Liver (tissue), 3 donors: ENCODE measurements at regions not wholly inside any gene's neighbourhood (a gene's known extent, or its start where the extent isn't known, plus 50 kb on each side); places are given as distances from the start of the nearest gene placed in this dataset.

Experiments
- CTCF ChIP-seq: fragments of 150-350 bp; IDR thresholded peaks from 2 replicates; pipeline ENCODE4 v1.5.1; 2017; ENCODE audit warnings: improper control_type of control experiment, low read depth, low read length; ENCODE audit not compliant: missing input control
- EGR1 ChIP-seq, 2 donors: IDR thresholded peaks; 2 replicates each; pipeline ENCODE4 v1.6.1; 2016 to 2018; ENCODE audit warnings: antibody characterized with exemption in 2 of 2, low read depth in 2 of 2
- GABPA ChIP-seq, 2 donors: IDR thresholded peaks in 1 of 2; conservative IDR thresholded peaks in 1 of 2; 2 replicates each; pipeline ENCODE4 v1.6.1; 2016; ENCODE audit warnings: antibody characterized with exemption in 2 of 2, mild to moderate bottlenecking in 1 of 2, moderate library complexity in 1 of 2
- MAX ChIP-seq: IDR thresholded peaks from 2 replicates; pipeline ENCODE4 v1.6.1; 2016; ENCODE audit warnings: antibody characterized with exemption
- RAD21 ChIP-seq, 2 donors: IDR thresholded peaks; 2 replicates each; pipeline ENCODE4 v1.6.1; 2016; ENCODE audit warnings: antibody characterized with exemption in 2 of 2, mild to moderate bottlenecking in 2 of 2
- REST ChIP-seq: IDR thresholded peaks from 2 replicates; pipeline ENCODE4 v1.6.1; 2016; ENCODE audit warnings: antibody characterized with exemption, mild to moderate bottlenecking
- RXRA ChIP-seq, 2 donors: IDR thresholded peaks; 2 replicates each; pipeline ENCODE4 v1.6.1; 2017 to 2018; ENCODE audit warnings: antibody characterized with exemption in 2 of 2, mild to moderate bottlenecking in 1 of 2
- SP1 ChIP-seq: IDR thresholded peaks from 2 replicates; pipeline ENCODE4 v1.6.1; 2018; ENCODE audit warnings: antibody characterized with exemption, mild to moderate bottlenecking
- YY1 ChIP-seq: IDR thresholded peaks from 2 replicates; pipeline ENCODE4 v1.6.1; 2016; ENCODE audit warnings: antibody characterized with exemption, mild to moderate bottlenecking
- donor health status: healthy.
- donor health status: healthy.

GRCh38 chr14:81716953-81717352 lies 183.3 kb upstream of the SEL1L start:
- TF ChIP-seq CTCF: no peak
- no peak for TF ChIP-seq SP1
- no peak for TF ChIP-seq MAX
- TF ChIP-seq GABPA (IDR thresholded peaks at IDR 0.05 in 1 of 2, conservative IDR thresholded peaks at IDR 0.05 in 1 of 2): no peak
- TF ChIP-seq REST: no peak
- TF ChIP-seq RXRA (IDR thresholded peaks at IDR 0.05): peak in 1 of 2 donors; percentile 29
- no peak for TF ChIP-seq YY1
- TF ChIP-seq EGR1 (IDR thresholded peaks at IDR 0.05; ENCODE audit: low read depth in 2 of 2): no peak
- TF ChIP-seq RAD21 (IDR thresholded peaks at IDR 0.05): no peak
